Dermis microvascular lymphatic vessel endothelial cell (primary cell): ENCODE measurements at regions not wholly inside any gene's neighbourhood (a gene's known extent, or its start where the extent isn't known, plus 50 kb on each side); places are given as distances from the start of the nearest gene placed in this dataset.

Source experiments
- DNase-seq, 2 donors: peaks; one replicate each; pipeline versions ENCODE4 v3.0.0 to v3.0.0-alpha.2; 2010; ENCODE audit warnings: low read depth in 2 of 2

DNA sequence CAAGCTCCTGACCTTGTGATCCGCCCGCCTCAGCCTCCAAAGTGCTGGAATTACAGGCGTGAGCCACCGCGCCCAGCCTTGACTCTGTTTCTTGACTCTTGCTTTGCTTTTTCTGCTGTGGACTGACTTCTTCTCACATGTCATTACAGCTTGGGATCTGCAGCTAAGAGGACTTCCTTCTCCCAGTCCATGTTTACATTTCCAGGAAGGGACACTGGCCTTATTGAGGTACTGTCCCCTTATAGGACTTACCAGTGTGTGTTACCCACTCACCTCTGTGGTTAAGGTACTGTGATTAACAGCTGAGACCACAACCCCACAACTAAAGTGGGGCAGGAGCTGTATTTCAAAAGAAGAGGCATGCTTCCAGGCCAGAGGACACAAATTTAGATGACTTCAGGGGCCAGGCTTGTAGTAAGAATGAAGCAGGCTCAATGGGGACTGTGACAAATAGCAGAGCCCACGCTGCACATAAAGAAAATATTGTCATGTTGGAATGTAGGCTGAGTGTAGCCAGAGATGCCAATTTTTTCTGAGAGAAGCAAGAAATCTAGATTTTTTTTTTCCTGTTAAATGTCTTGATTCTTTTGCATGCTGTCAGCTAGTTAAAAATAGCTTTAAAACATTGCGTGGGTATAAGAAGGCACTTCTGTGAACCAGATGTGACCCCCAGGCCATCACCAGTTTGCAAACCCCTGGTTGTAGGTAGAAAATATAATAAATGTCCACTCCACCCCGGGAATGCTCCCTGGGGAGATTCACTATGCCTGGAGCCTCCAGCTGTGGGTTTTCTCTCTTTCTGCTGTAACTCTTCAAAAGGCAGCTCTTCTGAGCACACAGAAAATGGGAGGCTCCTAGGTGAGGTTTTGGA lies 75.0 kb downstream of the PTPDC1 start:
- DNase-seq = no peak

DNA sequence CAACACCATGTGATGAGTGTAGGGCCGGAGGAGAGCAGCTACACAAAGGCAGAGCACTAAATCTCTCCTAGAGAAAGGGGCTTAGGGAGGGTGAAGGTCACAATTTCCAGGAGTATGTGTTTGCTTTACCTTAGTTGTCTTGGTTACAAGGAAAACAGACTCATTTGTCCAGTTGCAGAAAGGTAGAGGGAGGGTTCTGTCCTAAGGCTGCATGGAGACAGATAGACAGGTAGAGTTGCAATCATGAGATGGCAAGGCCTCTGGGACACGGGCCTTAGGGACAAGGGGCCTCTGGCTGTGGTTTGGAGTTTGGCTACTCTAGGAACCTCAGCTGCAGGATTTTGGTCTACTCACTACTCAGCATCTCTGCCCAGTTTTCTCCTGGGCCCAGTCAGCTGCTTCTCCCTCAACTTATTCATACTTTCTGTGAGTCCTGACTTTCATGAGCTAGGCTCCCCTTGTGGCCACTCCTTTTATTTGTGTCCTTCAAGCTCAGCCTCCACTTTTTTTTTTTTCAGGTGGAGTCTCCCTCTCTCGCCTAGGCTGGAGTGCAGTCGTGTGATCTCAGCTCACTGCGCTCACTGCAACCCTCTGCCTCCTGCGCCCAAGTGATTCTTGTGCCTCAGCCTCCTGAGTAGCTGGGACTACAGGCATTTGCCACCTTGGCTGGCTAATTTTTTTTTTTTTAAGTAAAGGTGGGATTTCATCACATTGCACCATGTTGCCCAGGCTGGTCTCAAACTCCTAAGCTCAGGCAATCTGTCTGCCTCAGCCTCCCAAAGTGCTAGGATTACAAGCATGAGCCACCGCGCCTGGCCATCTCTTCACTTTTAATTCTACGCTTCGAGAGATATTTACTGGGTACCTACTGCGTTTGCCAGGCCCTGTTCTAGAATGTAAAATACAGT lies 76.6 kb downstream of the PTPDC1 start:
- no peak for DNase-seq

DNA sequence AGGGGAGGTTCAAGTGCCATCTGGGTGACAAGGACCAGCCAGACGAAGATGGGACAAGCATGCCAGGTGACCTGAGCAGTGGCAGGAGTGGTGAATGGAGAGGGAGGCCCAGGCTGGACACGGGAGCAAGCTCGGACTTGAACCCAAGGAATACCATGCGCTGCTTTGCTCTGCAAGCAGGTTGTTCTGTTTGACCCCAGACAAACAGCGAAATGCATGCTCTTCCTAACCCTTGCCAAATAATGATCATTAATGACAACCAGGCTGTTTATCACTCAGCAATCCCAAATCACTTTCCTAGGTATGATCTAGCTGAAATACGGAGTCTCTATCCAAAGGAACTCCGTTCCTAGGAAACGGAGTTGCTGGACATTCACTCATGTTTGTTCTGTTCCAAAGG lies 77.4 kb downstream of the PTPDC1 start:
- no peak for DNase-seq

DNA sequence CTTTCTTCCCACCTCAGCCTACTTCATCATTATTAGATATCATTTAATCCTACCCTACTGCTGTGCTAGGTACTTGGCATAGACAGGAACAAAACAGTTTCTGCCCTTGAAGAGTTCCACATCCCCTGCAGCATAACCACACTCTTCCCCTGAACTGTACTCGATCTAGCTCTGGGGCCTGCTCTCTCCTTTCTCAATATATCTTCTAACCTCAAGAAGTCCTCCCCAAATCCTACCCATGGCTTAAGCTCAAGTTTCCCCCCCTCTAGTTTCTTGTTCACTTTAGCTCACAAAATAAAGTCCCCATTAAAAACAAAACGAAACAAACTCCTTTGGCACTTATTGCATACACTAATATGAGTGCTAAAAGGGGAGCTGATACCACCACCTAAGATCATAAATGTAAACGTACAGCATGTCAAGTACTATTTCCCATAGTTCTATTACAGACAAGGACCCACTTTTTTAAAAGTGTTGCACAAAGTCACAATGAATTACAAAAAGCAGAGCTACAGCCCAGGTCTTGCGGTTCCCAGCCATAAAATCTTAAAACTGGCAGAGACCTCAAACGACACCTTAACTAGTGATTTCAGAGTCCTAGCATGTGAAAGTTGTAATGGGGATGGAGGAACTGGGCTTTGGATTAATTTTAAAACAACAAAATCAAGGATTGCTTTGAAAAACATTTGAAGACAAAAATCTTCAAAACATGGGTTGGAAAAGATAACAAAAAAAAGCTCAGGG lies 80.7 kb downstream of the PTPDC1 start:
- DNase-seq = no peak

DNA sequence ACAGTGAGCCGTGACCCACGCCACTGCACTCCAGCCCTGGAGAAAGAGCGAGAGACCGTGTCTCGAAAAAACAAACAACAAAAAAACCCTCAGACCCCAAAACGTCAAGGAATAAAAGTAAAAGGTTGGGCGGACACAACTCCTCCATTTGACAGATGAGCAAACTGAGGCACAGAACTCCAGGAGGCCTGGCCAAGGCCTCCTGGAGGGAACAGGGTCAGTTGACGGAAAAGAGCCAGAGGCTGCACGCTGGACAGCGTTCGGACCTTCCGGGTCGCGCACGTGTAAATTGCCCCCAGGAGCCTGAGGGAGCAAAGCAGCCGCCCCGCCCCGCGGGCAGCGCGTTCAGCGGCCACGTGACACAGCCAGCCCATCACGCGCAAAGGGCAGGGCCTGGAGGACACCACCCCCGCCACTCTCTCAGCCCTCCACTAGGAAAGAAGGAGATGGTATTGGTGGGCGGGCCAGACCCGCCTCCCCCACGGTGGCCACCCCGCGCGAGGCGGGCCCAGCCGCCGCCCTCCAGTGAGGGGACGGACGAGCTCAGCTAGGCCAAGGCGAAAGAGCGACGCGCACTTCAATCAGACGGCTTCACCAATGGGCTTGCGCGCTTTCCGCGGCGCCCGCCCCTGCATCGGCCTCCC lies 81.5 kb downstream of the PTPDC1 start:
- peak; percentile 96 to 99 for DNase-seq

DNA sequence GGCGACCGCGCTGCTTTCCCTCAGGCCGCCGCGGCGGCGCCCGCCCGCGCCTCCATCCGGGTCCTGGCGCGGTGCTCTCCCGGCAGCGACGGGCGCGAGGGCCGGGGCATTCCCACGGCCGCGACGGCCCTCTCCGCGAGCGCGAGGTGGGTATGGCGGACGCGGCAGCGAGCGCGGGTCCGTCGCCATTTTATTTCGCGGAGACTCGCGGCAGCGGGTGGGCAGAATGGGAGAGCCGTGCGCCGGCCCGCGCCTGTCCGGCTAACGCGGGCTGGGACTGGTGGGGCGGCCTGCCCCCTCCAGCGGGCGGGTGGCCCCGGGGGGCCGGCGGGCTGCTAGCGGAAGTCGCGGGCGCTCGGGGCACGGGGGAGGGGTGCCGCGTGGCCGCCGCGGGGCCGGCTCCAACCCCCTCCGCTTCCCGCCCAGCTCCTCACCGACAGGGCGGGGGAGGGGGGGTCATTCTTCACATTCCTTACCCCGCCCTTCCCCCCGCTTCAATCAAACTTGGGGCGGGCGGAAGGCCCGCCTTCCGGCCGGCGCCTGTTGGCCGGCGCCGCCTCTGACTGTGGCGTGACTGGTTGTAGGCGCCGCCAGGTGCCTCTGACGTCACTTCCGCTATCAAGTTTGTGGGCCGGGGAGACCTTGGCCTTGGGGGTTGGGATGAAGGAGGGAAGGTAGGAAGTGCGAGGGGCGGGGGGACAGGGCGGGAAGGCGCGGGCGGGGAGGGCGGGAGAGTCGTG lies 82.1 kb downstream of the PTPDC1 start:
- DNase-seq = peak; percentile 95 to 99

DNA sequence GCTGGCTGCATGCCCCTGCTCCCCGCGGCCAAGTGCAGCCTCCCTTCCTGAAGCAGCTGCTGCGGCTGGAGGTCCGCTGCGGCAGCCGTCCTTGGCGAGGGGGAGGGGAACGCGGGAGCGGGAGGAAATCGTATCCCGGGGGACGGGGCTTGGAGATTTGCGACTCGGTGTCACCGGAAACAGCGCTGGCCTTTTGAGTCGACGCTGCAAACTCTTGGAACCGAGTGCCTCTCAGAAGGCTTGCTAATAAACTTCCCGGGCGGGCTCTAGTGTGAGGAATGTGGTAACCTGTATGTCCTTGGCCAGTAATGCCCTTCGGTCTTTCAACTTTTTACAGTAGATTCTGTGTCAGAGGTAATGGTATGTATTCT lies 82.7 kb downstream of the PTPDC1 start:
- no peak for DNase-seq

DNA sequence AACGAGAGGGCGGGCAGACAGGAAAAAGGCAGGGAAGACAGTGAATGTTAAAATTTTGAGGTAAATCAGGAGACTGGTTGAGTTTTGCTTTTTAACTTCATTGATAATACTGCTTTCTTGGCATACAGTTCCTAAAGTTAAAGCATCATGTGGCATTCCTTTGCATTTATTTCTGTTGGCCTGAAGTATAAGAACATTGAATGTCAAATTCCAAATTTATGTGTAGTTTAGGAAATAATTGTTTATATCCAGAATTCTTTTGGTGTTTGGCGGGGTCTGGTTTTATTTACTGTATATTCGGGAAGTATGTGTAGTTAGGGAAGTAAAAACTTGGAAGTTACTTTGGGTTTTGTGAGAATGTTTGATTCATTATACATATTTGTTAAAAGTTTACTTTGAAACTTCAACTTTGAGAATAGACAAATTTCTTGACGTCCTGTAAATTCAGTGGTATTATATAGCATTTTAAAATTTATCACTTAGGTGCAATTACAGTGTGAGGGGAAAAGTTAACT lies 83.2 kb downstream of the PTPDC1 start:
- no peak for DNase-seq

DNA sequence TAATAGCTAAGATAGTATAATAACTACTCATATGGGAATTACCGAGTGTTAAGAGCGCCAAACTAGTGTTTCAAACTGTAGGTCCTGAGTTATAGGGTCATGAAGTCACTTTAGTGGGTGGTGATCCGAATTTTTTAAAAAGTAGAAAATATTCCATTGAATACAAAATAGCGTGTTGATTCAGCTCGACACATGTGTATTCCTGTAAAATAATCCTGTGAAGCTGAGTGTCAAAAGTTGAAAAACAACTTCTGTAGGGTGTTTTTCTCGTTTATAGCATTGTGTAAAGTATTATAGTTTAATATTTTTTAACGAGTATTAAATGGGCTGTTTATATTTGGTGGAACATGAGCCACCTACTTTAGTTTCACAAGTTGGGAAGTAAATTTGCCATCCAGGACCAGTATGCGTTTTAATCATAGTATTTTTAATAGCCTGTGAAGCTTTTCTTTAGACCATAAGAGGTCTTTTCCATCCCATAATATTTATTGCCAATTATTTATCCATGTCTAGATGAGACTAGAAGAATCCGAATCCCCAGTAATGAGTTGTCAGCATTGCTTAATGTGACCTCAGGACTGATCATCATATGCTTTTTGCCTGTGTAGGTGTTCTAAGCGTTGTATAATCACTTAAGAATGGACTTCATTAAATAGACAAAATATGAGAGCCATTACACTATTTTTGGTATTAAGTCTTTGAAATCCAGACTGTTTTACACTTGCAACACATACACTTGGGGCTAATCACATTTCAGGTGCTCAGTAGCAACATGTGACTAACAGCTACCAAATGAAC lies 84.1 kb downstream of the PTPDC1 start:
- no peak for DNase-seq

DNA sequence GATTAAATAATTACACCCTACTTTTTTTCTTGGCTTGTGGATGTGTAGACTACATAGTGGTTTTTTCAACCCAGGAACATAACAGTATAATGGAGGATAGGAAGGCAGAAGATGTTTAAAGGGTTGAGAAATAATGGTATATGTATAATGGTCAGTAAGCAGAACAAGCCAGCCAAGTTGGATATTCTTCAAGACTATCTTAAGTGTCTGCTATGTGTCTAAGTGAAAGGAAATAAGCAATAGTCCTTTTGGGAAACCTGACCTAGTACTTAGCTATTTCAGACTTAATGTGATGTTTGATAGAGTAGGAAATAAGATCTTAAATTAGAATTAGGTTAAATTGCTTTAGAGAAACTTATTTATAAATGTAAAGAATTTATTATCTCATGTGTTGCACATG lies 85.7 kb downstream of the PTPDC1 start:
- DNase-seq = no peak

DNA sequence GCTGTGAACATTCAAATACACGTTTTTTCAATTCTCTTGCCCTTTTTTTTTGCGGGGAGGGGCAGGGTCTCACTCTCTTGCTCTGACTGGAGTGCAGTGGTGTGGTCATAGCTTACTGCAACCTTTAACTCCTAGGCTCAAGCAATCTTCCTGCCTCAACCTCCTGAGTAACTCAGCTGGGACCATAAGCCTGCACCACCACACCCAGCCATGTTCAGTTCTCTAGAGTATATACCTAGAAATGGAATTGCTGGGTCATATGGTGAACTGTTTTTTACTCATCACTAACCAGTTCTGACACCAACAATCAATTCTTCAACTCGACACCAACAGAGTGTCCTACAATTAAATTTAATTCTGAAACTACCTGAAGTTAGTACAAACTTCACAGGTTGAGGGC lies 85.5 kb upstream of the ZNF169 start:
- DNase-seq = no peak

DNA sequence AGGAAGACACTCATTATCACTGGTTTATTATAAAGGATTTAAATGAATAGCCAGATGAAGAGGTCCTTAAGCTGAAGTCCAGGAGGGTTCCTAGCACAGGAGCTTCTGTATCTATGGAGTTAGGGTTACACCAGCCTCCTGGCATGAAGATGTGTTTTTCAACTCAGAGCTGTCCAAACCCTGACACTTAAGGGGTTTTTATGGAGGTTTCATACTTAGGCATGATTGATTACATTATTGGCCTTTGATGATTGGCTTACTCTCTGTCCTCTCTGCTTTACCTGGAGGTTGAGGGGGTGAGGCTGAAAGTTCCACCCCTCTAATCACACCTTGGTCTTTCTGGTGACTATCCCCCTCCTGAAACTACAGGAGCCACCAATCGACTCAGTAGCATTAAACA lies 84.9 kb upstream of the ZNF169 start:
- no peak for DNase-seq

DNA sequence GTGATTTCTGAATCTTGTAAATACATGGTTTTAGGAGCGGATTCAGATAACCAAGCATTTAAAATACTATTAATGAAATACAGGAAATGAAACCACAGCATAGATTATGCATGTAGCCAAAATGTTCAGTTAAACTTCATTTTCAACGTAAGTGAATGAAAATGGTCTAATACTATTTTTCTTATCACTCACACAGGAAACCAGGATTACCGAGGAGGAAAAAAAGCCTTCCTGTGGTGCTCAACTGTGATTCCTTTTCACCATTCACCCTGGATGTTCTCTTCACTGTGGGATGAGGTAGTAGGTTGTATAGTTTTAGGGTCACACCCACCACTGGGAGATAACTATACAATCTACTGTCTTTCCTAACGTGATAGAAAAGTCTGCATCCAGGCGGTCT lies 83.4 kb upstream of the ZNF169 start:
- peak in 1 of 2 donors; percentile 60 for DNase-seq

DNA sequence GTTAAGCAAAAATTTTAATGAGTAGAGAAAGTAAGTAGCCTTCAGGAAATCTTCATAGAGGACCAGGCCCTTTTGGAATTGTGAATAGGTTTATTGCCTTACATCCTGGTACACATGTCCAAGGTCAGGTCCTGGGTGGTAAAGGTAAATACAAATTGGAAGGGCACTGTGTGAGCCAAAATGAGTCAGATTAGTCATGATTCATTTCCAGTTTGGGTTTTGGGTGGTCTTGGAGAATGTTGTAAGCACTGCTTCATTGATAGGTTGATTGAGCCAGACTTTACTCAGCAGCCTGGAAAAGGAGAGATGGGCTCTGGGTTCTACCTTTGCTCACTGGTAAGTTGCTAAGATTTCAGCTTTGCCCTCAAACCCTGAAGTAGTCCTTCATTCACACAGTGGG lies 82.5 kb upstream of the ZNF169 start:
- no peak for DNase-seq

DNA sequence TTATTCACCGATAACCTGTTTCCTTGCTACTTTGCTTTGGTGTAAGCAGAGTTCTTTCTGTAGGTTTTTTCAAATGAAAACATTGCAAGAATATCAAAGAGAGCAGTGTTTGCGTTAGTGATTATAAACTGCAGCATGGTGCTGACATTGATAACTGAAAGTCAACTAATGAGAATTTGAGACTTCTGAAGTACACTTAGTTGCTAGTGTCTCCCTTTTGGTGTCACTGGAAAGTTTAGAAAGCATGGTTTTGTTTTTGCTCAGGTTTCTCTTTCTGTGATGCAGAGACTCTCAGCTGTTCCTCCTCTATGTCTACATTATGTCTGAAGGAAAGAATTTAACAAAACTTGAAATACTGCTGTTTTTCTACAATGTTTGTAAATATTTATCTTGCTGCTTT lies 80.2 kb upstream of the ZNF169 start:
- DNase-seq = no peak

DNA sequence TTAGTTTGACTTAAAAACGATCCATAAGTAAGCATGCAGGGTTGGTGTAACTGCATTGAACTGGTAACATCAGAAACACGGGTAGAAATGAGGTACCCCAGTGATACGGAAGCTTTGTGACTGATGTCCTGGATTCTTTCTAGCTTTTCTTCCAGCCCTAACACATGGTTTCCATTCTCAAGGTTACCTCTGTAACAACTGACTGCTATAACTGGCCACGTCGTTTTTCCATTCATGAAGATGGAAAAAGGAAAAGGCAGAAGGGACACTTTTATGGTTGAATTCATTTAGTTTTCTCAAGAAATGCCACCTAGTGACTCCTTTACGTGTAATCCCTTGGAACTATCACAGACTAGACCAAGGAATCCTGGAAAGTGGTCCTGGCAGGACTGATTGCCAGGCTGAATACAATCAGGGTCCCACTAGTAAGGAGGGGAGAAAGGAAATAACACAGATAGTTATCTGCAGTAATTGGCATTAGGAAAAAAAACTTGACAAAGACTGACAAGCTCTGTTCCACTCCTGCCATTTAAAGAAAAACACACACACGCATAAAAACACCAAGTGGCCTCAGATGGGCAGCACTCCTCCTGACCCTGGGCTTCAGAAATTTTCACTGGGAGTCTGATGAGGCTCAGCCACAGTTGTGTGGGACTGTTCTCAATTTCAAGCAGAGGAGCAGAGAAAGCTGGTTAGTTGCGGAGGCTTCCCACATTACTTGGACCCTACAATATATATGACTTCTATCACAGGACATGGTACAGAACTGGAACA lies 77.5 kb upstream of the ZNF169 start:
- DNase-seq = no peak

DNA sequence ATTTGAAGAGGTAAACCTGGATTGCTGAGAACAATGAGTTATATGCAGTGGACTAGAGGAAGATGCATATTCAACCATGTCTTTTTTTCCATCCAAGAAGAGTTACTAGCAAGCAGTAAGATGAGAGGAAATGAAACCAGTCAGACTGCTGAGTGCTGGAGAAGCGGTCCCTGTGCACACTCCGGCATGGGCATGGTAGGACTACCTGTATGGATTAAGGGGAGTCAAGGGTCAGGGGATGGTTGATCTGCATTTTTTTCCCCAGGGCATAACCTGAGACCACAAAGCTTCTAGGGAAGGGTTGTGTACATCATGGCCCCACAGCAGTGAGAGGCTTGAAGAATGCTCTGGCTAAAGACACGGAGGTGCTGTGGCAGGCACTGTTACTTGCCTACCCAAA lies 76.6 kb upstream of the ZNF169 start:
- DNase-seq = no peak

DNA sequence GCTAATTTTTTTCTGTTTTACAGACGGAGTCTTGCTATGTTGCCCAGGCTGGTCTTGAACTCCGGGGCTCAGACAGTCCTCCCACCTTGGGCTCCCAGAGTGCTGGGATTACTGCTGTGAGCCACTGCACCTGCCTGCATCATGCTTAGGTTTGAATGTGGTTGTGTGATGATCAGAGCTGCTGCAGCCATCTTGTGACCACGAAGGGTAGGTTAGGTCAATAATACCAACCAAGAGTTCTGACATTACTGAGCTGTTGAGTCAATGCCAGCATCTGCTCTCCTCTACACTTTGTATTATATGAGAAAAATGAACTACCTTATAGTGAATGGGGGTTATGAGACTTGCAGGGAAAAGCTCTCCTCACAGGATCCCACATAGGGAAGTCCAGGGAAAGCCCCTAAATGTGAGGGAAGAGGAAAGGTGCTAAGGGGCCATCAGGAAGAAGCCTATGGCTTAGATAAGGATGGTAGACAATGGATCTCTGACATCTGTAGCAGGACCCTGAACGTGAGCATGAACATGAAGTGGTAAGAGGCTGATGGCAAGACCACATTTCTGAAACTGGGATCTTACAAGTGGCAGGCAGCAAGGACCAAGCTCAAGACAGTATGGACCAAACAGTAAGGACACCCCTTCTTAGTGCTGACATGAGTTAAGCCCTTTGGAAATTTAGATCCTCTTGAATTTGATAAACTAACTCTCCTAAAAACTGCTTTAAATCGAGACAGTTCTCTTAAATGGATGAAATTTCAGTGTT lies 75.7 kb upstream of the ZNF169 start:
- no peak for DNase-seq
